ENCODE measurements at regions not wholly inside any gene's neighbourhood (a gene's known extent, or its start where the extent isn't known, plus 50 kb on each side); places are given as distances from the start of the nearest gene placed in this dataset.

DNA sequence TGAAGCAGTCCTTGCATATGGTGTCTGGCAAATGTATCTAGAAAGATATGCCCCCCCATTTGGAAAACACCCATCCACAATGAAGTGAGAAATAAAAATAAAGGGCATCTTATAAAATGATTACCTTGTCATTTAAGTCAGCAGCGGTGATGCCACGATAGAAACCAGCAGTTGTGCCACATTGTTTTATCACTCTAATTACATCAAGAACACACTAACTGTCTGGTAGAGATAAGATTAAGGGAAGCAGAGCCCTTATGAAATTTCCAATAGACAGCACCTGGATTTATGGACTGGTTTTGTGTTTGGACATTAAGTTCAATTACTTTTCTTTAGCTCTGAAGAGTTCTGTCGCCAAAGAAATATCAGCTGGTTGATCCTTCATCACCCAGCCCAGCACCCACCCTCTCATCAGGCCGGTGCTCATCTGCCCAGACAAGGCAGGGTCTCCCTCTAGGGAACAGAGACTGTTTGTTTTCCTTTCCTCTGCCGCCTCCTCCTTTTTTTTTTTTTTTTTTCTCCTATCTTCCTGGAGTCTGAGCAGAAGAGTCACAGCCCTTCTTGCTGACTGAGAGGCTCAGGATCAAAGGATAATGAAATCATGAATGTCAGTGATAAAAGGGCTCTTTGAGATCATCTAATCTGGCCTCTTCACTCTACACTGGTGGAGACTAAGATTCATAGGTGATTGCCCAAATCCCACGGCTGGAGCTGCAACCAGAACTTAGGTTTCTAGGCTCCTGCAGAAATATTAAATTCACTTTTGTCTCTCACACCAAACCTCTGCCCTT lies 464.1 kb downstream of the NTRK3 start:
- no peak for TF ChIP-seq EZH2 (IDR thresholded peaks at IDR 0.05; ENCODE audit: borderline replicate concordance, low read depth, low read length, severe bottlenecking)
- TF ChIP-seq, protein P1, sequence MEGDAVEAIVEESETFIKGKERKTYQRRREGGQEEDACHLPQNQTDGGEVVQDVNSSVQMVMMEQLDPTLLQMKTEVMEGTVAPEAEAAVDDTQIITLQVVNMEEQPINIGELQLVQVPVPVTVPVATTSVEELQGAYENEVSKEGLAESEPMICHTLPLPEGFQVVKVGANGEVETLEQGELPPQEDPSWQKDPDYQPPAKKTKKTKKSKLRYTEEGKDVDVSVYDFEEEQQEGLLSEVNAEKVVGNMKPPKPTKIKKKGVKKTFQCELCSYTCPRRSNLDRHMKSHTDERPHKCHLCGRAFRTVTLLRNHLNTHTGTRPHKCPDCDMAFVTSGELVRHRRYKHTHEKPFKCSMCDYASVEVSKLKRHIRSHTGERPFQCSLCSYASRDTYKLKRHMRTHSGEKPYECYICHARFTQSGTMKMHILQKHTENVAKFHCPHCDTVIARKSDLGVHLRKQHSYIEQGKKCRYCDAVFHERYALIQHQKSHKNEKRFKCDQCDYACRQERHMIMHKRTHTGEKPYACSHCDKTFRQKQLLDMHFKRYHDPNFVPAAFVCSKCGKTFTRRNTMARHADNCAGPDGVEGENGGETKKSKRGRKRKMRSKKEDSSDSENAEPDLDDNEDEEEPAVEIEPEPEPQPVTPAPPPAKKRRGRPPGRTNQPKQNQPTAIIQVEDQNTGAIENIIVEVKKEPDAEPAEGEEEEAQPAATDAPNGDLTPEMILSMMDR (IDR thresholded peaks at IDR 0.05; ENCODE audit: borderline replicate concordance, extremely low read depth, low read length, poor library complexity, severe bottlenecking), result no peak
